WTC11 (cell line): ENCODE measurements at regions not wholly inside any gene's neighbourhood (a gene's known extent, or its start where the extent isn't known, plus 50 kb on each side); places are given as distances from the start of the nearest gene placed in this dataset.

ENCODE experiments used
- ATF1 ChIP-seq: sonication (generic); formaldehyde crosslinking; IDR thresholded peaks from 2 replicates; pipeline ENCODE4 v1.8.1; 2023; ENCODE audit warnings: mild to moderate bottlenecking, moderate library complexity, missing genetic modification reagents
- ATF6 ChIP-seq: sonication (generic); formaldehyde crosslinking; IDR thresholded peaks from 2 replicates; pipeline ENCODE4 v1.8.1; 2023; ENCODE audit warnings: mild to moderate bottlenecking, missing genetic modification reagents
- FOXJ3 ChIP-seq: sonication (generic); formaldehyde crosslinking; IDR thresholded peaks from 2 replicates; pipeline ENCODE4 v1.9.0; 2021; ENCODE audit warnings: missing genetic modification reagents, mild to moderate bottlenecking, borderline replicate concordance
- GABPB1 ChIP-seq: sonication (generic); formaldehyde crosslinking; IDR thresholded peaks from 2 replicates; pipeline ENCODE4 v1.8.1; 2023; ENCODE audit warnings: mild to moderate bottlenecking, missing genetic modification reagents
- NFATC4 ChIP-seq: fragments of 250-450 bp; sonication (Bioruptor Pico); IDR thresholded peaks from 2 replicates; pipeline ENCODE4 v1.9.0; 2021; ENCODE audit warnings: mild to moderate bottlenecking
- SP1 ChIP-seq: sonication (generic); formaldehyde crosslinking; conservative IDR thresholded peaks from 2 replicates; pipeline ENCODE4 v1.8.1; 2022; ENCODE audit warnings: missing genetic modification reagents
- TF ChIP-seq, protein P1 (sequence below): fragments of 250-450 bp; sonication (Bioruptor Pico); IDR thresholded peaks from 2 replicates; pipeline ENCODE4 v1.9.0; 2021; ENCODE audit warnings: moderate library complexity, mild to moderate bottlenecking, inconsistent platforms, borderline replicate concordance
- TF ChIP-seq, protein P2 (sequence below): sonication (generic); formaldehyde crosslinking; IDR thresholded peaks from 2 replicates; pipeline ENCODE4 v1.8.1; 2023; ENCODE audit warnings: mild to moderate bottlenecking, missing genetic modification reagents
- TF ChIP-seq, protein P3 (sequence below): fragments of 200-600 bp; IDR thresholded peaks from 2 replicates; pipeline ENCODE4 v1.8.0; 2022; ENCODE audit warnings: antibody characterized with exemption
- TF ChIP-seq, protein P4 (sequence below): sonication (generic); formaldehyde crosslinking; IDR thresholded peaks from 2 replicates; pipeline ENCODE4 v1.8.1; 2022; ENCODE audit warnings: missing genetic modification reagents, borderline replicate concordance
- TF ChIP-seq, protein P5 (sequence below): sonication (generic); formaldehyde crosslinking; IDR thresholded peaks from 2 replicates; pipeline ENCODE4 v1.8.0; 2023; ENCODE audit warnings: missing genetic modification reagents, mild to moderate bottlenecking, borderline replicate concordance

DNA sequence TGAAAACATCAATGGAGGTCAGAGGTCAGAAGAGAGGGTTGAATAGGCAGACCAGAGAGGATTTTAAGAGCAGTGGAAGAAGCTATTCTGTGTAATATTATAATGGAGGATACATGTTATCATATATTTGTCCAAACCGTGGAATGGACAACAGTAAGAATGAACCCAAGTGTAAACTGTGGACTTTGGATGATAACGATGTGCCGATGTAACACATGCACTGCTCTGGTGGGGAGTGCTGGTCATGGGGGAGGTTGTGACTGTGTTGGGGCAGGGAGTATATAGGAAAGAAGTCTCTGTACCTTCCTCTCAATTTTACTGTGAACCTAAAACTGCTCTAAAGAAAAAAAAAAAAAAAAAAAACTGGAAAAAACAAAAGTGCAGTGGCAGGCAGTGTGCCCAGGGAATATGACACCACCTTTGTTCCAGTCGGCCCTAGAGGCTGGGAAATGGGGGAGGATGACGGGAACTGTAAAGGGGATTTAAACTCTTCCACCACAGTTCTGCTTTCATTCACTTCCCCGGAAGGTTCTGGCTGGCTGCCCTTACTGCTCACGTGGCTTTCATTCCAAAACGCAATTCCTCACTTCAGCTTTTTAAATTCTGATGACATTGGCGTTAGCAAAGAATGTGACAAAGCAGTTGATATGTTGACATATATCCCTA lies 113.7 kb upstream of the ANKRD1 start:
- TF ChIP-seq, protein P1, sequence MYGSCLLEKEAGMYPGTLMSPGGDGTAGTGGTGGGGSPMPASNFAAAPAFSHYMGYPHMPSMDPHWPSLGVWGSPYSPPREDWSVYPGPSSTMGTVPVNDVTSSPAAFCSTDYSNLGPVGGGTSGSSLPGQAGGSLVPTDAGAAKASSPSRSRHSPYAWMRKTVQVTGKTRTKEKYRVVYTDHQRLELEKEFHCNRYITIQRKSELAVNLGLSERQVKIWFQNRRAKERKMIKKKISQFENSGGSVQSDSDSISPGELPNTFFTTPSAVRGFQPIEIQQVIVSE (CRISPR knock-in tag), result no peak
- TF ChIP-seq, protein P2, sequence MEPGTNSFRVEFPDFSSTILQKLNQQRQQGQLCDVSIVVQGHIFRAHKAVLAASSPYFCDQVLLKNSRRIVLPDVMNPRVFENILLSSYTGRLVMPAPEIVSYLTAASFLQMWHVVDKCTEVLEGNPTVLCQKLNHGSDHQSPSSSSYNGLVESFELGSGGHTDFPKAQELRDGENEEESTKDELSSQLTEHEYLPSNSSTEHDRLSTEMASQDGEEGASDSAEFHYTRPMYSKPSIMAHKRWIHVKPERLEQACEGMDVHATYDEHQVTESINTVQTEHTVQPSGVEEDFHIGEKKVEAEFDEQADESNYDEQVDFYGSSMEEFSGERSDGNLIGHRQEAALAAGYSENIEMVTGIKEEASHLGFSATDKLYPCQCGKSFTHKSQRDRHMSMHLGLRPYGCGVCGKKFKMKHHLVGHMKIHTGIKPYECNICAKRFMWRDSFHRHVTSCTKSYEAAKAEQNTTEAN (CRISPR knock-in tag), result no peak
- TF ChIP-seq ATF1 (no peak), SP1 (no peak), GABPB1 (CRISPR knock-in tag) (no peak), NFATC4 (CRISPR knock-in tag) (no peak), ATF6 (no peak), FOXJ3 (CRISPR knock-in tag) (no peak)
- TF ChIP-seq, protein P3, sequence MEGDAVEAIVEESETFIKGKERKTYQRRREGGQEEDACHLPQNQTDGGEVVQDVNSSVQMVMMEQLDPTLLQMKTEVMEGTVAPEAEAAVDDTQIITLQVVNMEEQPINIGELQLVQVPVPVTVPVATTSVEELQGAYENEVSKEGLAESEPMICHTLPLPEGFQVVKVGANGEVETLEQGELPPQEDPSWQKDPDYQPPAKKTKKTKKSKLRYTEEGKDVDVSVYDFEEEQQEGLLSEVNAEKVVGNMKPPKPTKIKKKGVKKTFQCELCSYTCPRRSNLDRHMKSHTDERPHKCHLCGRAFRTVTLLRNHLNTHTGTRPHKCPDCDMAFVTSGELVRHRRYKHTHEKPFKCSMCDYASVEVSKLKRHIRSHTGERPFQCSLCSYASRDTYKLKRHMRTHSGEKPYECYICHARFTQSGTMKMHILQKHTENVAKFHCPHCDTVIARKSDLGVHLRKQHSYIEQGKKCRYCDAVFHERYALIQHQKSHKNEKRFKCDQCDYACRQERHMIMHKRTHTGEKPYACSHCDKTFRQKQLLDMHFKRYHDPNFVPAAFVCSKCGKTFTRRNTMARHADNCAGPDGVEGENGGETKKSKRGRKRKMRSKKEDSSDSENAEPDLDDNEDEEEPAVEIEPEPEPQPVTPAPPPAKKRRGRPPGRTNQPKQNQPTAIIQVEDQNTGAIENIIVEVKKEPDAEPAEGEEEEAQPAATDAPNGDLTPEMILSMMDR, result no peak
- TF ChIP-seq, protein P4, sequence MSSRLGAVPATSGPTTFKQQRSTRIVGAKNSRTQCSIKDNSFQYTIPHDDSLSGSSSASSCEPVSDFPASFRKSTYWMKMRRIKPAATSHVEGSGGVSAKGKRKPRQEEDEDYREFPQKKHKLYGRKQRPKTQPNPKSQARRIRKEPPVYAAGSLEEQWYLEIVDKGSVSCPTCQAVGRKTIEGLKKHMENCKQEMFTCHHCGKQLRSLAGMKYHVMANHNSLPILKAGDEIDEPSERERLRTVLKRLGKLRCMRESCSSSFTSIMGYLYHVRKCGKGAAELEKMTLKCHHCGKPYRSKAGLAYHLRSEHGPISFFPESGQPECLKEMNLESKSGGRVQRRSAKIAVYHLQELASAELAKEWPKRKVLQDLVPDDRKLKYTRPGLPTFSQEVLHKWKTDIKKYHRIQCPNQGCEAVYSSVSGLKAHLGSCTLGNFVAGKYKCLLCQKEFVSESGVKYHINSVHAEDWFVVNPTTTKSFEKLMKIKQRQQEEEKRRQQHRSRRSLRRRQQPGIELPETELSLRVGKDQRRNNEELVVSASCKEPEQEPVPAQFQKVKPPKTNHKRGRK (CRISPR knock-in tag), result no peak
- TF ChIP-seq, protein P5, sequence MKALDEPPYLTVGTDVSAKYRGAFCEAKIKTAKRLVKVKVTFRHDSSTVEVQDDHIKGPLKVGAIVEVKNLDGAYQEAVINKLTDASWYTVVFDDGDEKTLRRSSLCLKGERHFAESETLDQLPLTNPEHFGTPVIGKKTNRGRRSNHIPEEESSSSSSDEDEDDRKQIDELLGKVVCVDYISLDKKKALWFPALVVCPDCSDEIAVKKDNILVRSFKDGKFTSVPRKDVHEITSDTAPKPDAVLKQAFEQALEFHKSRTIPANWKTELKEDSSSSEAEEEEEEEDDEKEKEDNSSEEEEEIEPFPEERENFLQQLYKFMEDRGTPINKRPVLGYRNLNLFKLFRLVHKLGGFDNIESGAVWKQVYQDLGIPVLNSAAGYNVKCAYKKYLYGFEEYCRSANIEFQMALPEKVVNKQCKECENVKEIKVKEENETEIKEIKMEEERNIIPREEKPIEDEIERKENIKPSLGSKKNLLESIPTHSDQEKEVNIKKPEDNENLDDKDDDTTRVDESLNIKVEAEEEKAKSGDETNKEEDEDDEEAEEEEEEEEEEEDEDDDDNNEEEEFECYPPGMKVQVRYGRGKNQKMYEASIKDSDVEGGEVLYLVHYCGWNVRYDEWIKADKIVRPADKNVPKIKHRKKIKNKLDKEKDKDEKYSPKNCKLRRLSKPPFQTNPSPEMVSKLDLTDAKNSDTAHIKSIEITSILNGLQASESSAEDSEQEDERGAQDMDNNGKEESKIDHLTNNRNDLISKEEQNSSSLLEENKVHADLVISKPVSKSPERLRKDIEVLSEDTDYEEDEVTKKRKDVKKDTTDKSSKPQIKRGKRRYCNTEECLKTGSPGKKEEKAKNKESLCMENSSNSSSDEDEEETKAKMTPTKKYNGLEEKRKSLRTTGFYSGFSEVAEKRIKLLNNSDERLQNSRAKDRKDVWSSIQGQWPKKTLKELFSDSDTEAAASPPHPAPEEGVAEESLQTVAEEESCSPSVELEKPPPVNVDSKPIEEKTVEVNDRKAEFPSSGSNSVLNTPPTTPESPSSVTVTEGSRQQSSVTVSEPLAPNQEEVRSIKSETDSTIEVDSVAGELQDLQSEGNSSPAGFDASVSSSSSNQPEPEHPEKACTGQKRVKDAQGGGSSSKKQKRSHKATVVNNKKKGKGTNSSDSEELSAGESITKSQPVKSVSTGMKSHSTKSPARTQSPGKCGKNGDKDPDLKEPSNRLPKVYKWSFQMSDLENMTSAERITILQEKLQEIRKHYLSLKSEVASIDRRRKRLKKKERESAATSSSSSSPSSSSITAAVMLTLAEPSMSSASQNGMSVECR (CRISPR knock-in tag), result no peak
